Lower leg skin (tissue), 3 donors: ENCODE measurements at regions not wholly inside any gene's neighbourhood (a gene's known extent, or its start where the extent isn't known, plus 50 kb on each side); places are given as distances from the start of the nearest gene placed in this dataset.

Experiments used
- CTCF ChIP-seq, 3 donors: fragments of 450-650 bp; IDR thresholded peaks; one replicate each; pipeline ENCODE4 v1.5.1; 2016; ENCODE audit warnings: antibody characterized with exemption in 3 of 3, mild to moderate bottlenecking in 3 of 3, moderate library complexity in 2 of 3
- POLR2A ChIP-seq, 2 donors: fragments of 450-650 bp; IDR thresholded peaks; one replicate each; pipeline ENCODE4 v1.6.1; 2016 to 2017; ENCODE audit warnings: antibody characterized with exemption in 2 of 2, mild to moderate bottlenecking in 1 of 2, moderate library complexity in 1 of 2

GRCh38 chr21:15326032-15326867 is 261.4 kb upstream of the NRIP1 start:
- no peak for TF ChIP-seq CTCF (IDR thresholded peaks at IDR 0.05)
- no peak for TF ChIP-seq POLR2A (IDR thresholded peaks at IDR 0.05)
